H1 (cell line): ENCODE measurements at regions not wholly inside any gene's neighbourhood (a gene's known extent, or its start where the extent isn't known, plus 50 kb on each side); places are given as distances from the start of the nearest gene placed in this dataset.

Experiments used
- CTCF ChIA-PET: fragments of 300-600 bp; sonication (Branson Sonifier 250); formaldehyde crosslinking; loops from one replicate; lab custom pipeline; 2021; ENCODE audit not compliant: partially characterized antibody; lab: Charles Lee
- POLR2A ChIA-PET: fragments of 300-600 bp; sonication (Branson Sonifier 250); formaldehyde crosslinking; loops from one replicate; lab custom pipeline; 2021; ENCODE audit warnings: inconsistent platforms; ENCODE audit not compliant: partially characterized antibody; lab: Charles Lee
- DNase-seq, 2 experiments: peaks; one replicate each; pipeline versions ENCODE4 v3.0.0 to v3.0.0-alpha.2; 2010 to 2022; ENCODE audit warnings: low spot score in 2 of 2, low read depth in 1 of 2, mixed read lengths in 1 of 2
- FAIRE-seq: peaks from 2 replicates; lab custom pipeline; 2011; peaks lifted over from hg19 to GRCh38; lab: Jason Lieb, UNC
- H2AFZ ChIP-seq: 2 replicates; pipeline ENCODE4 v1.8.1; 2012; ENCODE audit warnings: low read length, inconsistent platforms
- H2AK5ac ChIP-seq: 2 replicates; pipeline ENCODE4 v1.6.1; 2013; ENCODE audit warnings: low read depth, low read length
- H2BK120ac ChIP-seq: replicated peaks from 2 replicates; pipeline ENCODE3; 2013; ENCODE audit warnings: low read depth, low read length, inconsistent platforms
- H2BK12ac ChIP-seq: 2 replicates; pipeline ENCODE4 v1.6.1; 2013; ENCODE audit warnings: low read depth, low read length
- H2BK15ac ChIP-seq: 2 replicates; pipeline ENCODE4 v1.6.1; 2013; ENCODE audit warnings: low read length
- H2BK20ac ChIP-seq: 2 replicates; pipeline ENCODE4 v1.6.1; 2013; ENCODE audit warnings: low read length
- H2BK5ac ChIP-seq: 2 replicates; pipeline ENCODE4 v1.6.1; 2013; ENCODE audit warnings: low read depth, low read length
- H3K14ac ChIP-seq: 2 replicates; pipeline ENCODE4 v1.6.1; 2013; ENCODE audit warnings: inconsistent platforms; ENCODE audit not compliant: insufficient read length
- H3K18ac ChIP-seq: 2 replicates; pipeline ENCODE4 v1.6.1; 2013; ENCODE audit warnings: low read length; ENCODE audit errors: extremely low read depth
- H3K23ac ChIP-seq: 2 replicates; pipeline ENCODE4 v1.6.1; 2013; ENCODE audit warnings: inconsistent platforms; ENCODE audit not compliant: insufficient read length
- H3K23me2 ChIP-seq: 2 replicates; pipeline ENCODE4 v1.6.1; 2013; ENCODE audit warnings: low read depth, low read length
- H3K27ac ChIP-seq: 2 replicates; pipeline ENCODE4 v1.6.1; 2011; ENCODE audit warnings: low read depth, low read length, inconsistent platforms
- H3K27me3 ChIP-seq, 4 experiments: replicated peaks in 1 of 4; 1 replicate in 1 of 4; 2 replicates in 3 of 4; pipeline versions ENCODE4 v1.6.1 to v1.8.1; 2011 to 2013; ENCODE audit warnings: low read length in 3 of 4, mild to moderate bottlenecking in 3 of 4, inconsistent platforms in 2 of 4, mixed read lengths in 2 of 4, moderate library complexity in 1 of 4; ENCODE audit not compliant: control insufficient read depth in 3 of 4, insufficient read depth in 3 of 4; ENCODE audit errors: extremely low read depth in 1 of 4
- H3K36me3 ChIP-seq, 4 experiments: 2 replicates each; pipeline versions ENCODE4 v1.6.1 to v1.8.1; 2011 to 2013; ENCODE audit warnings: mild to moderate bottlenecking in 4 of 4, low read length in 3 of 4, moderate library complexity in 2 of 4, control low read depth in 1 of 4, inconsistent platforms in 1 of 4; ENCODE audit not compliant: insufficient read depth in 4 of 4, control insufficient read depth in 2 of 4
- H3K4ac ChIP-seq: replicated peaks from 2 replicates; pipeline ENCODE3; 2013; ENCODE audit warnings: low read length, low read depth, mixed read lengths, inconsistent platforms; ENCODE audit not compliant: insufficient read length
- H3K4me1 ChIP-seq, 4 experiments: replicated peaks in 1 of 4; 1 replicate in 1 of 4; 2 replicates in 3 of 4; pipeline versions ENCODE4 v1.6.1 to v1.8.1; 2011 to 2013; ENCODE audit warnings: low read length in 3 of 4, inconsistent platforms in 2 of 4, mixed read lengths in 1 of 4; ENCODE audit not compliant: insufficient read depth in 4 of 4, control insufficient read depth in 3 of 4
- H3K4me2 ChIP-seq, 2 experiments: 2 replicates each; pipeline versions ENCODE4 v1.6.1 to v1.8.1; 2011 to 2013; ENCODE audit warnings: low read depth in 2 of 2, low read length in 2 of 2, control low read depth in 1 of 2, inconsistent platforms in 1 of 2, mild to moderate bottlenecking in 1 of 2; ENCODE audit not compliant: insufficient read depth in 1 of 2
- H3K4me3 ChIP-seq, 4 experiments: fragments of 200-600, 300-600 bp in 1 of 4; sonication (generic), shearing (Covaris generic), sonication (Bioruptor Twin) in 1 of 4; 2 replicates each; pipeline versions ENCODE4 v1.5.1 to v1.8.1; 2011 to 2016; ENCODE audit warnings: low read length in 4 of 4, low read depth in 3 of 4, control low read depth in 2 of 4, inconsistent platforms in 2 of 4, mild to moderate bottlenecking in 2 of 4, mixed read lengths in 1 of 4, moderate library complexity in 1 of 4; ENCODE audit not compliant: insufficient read depth in 2 of 4; ENCODE audit errors: extremely low read depth in 1 of 4
- H3K56ac ChIP-seq: replicated peaks from 2 replicates; pipeline ENCODE3; 2013; ENCODE audit warnings: low read depth, mild to moderate bottlenecking, mixed read lengths, low read length, inconsistent platforms; ENCODE audit not compliant: insufficient read length
- H3K79me1 ChIP-seq: 2 replicates; pipeline ENCODE4 v1.6.1; 2013; ENCODE audit warnings: low read depth, low read length, control low read depth
- H3K79me2 ChIP-seq, 2 experiments: 2 replicates each; pipeline versions ENCODE4 v1.6.1 to v1.8.1; 2012 to 2013; ENCODE audit warnings: low read length in 2 of 2, mild to moderate bottlenecking in 2 of 2, inconsistent platforms in 1 of 2; ENCODE audit not compliant: insufficient read depth in 2 of 2, control insufficient read depth in 1 of 2
- H3K9ac ChIP-seq, 4 experiments: replicated peaks in 1 of 4; 1 replicate in 1 of 4; 2 replicates in 3 of 4; pipeline versions ENCODE4 v1.6.1 to v1.8.1; 2011 to 2013; ENCODE audit warnings: low read depth in 3 of 4, low read length in 3 of 4, control low read depth in 2 of 4, mild to moderate bottlenecking in 2 of 4, moderate library complexity in 2 of 4, inconsistent platforms in 1 of 4; ENCODE audit errors: extremely low read depth in 1 of 4
- H3K9me3 ChIP-seq, 2 experiments: 2 replicates each; pipeline versions ENCODE4 v1.6.1 to v1.8.1; 2012 to 2013; ENCODE audit warnings: mild to moderate bottlenecking in 2 of 2, moderate library complexity in 2 of 2, control low read depth in 1 of 2, inconsistent platforms in 1 of 2, low read depth in 1 of 2, low read length in 1 of 2, mixed read lengths in 1 of 2; ENCODE audit not compliant: insufficient read depth in 2 of 2
- H4K20me1 ChIP-seq, 2 experiments: replicated peaks in 1 of 2; 2 replicates each; pipeline versions ENCODE3 to v1.8.1; 2011 to 2013; ENCODE audit warnings: inconsistent platforms in 2 of 2, low read length in 2 of 2, mild to moderate bottlenecking in 1 of 2; ENCODE audit not compliant: insufficient read depth in 2 of 2, control insufficient read depth in 1 of 2
- H4K5ac ChIP-seq: 2 replicates; pipeline ENCODE4 v1.6.1; 2013; ENCODE audit warnings: low read length, low read depth, mixed read lengths, inconsistent platforms; ENCODE audit not compliant: insufficient read length
- H4K8ac ChIP-seq: 2 replicates; pipeline ENCODE4 v1.8.0; 2013; ENCODE audit warnings: mild to moderate bottlenecking, moderate library complexity, low read length, inconsistent platforms; ENCODE audit not compliant: insufficient read depth; ENCODE audit errors: extremely low read depth
- H4K91ac ChIP-seq: replicated peaks from 2 replicates; pipeline ENCODE3; 2013; ENCODE audit warnings: low read length, mixed read lengths, inconsistent platforms; ENCODE audit not compliant: insufficient read length
- CEBPB ChIP-seq: IDR thresholded peaks from 2 replicates; pipeline ENCODE4 v1.6.1; 2012; ENCODE audit warnings: low read depth, low read length
- SUZ12 ChIP-seq: fragments of 200-600 bp; sonication (generic); IDR thresholded peaks from 2 replicates; pipeline ENCODE4 v1.6.1; 2012; ENCODE audit warnings: mild to moderate bottlenecking, inconsistent platforms, low read length, moderate library complexity, mixed read lengths
- TEAD4 ChIP-seq: IDR thresholded peaks from 2 replicates; pipeline ENCODE4 v1.6.1; 2012; ENCODE audit warnings: low read depth, low read length, inconsistent platforms, mixed read lengths
- WGBS, 2 experiments: shearing (Covaris generic) in 1 of 2; methylation state at CpG; one replicate each; pipeline versions ENCODE4 v1.1.6 to v1.1.7; 2013 to 2015; ENCODE audit warnings: low lambda C conversion rate in 2 of 2, mixed read lengths in 2 of 2, inconsistent platforms in 1 of 2, low coverage in 1 of 2, missing lambda C conversion rate in 1 of 2; ENCODE audit not compliant: insufficient replicate concordance in 2 of 2, insufficient coverage in 1 of 2, insufficient read length in 1 of 2; ENCODE audit errors: extremely low coverage in 1 of 2, missing lambda C conversion rate in 1 of 2; 5-methylcytosine and 5-hydroxymethylcytosine counted together

DNA sequence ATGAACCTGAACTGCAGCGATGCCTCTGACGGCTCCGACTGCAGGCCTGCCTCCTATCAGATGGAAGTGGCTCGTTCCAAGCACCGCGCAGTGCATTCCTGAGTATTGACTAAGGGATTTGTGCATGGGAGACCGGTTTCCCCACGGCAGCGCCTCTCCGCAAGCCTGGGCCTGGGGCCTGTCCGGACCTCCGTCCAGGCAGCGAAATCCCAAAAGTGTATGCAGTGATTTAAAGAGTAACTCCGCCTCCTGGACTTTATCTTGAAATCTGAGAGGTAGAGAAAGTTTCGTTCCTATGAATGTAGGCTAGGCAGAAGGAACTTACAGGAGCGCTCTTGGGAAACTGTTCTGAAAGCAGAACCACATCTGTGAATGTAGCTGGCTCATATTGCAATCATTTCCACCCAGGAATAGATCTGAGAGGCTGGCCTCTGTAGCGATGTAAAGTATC is 106.2 kb upstream of the CELF2 start:
- TF ChIP-seq CEBPB (no peak), SUZ12 (no peak), TEAD4 (0 out of 2 replicates have a peak, but pooled peaks have one; percentile 12)

More for the DNA sequence above, 106.2 kb upstream of the CELF2 start:
- H2AK5ac ChIP-seq: no peak overlapping the region
- H3K4me1 ChIP-seq: peaks cover 0 to 4% (median 0%) of the 10 kb centered on the region in 4 experiments; a peak in 1 of 7 replicates
- no peak overlapping the region for H3K27ac ChIP-seq
- DNase-seq: peak in 1 of 2 experiments; percentile 17
- no peak overlapping the region for H2BK15ac ChIP-seq
- H3K23me2 ChIP-seq: no peaks in the 10 kb centered on the region
- H3K27me3 ChIP-seq: no peaks in the 10 kb centered on the region
- no peaks in the 10 kb centered on the region for H3K79me1 ChIP-seq
- POLR2A ChIA-PET: no interaction called here
- WGBS, 2 experiments: 66% methylated on average over 17 of the region's 17 CpGs; no CpG with 5 or more reads in 1 of the 2 experiments
- H3K23ac ChIP-seq: no peak overlapping the region
- no peak overlapping the region for H2BK5ac ChIP-seq
- H3K9me3 ChIP-seq: no peaks in the 10 kb centered on the region
- H2BK120ac ChIP-seq: no peak overlapping the region
- no peak overlapping the region for H4K8ac ChIP-seq
- H4K5ac ChIP-seq: no peak overlapping the region
- no peak overlapping the region for H3K18ac ChIP-seq
- H4K20me1 ChIP-seq: no peaks in the 10 kb centered on the region
- no peak overlapping the region for H3K4me3 ChIP-seq
- H3K79me2 ChIP-seq: no peaks in the 10 kb centered on the region
- H3K4me2 ChIP-seq: no peak overlapping the region; a peak in 1 of 4 replicates
- H4K91ac ChIP-seq: no peak overlapping the region
- FAIRE-seq: no peak
- H3K4ac ChIP-seq: no peak overlapping the region
- H2AFZ ChIP-seq: peak overlapping the region; percentile 65
- H3K36me3 ChIP-seq: no peaks in the 10 kb centered on the region
- CTCF ChIA-PET: no interaction called here
- H3K14ac ChIP-seq: no peak overlapping the region
- H2BK12ac ChIP-seq: no peak overlapping the region
- H3K56ac ChIP-seq: no peak overlapping the region
- H2BK20ac ChIP-seq: no peak overlapping the region
- H3K9ac ChIP-seq: no peak overlapping the region
